Panc1 (cell line): ENCODE measurements at regions not wholly inside any gene's neighbourhood (a gene's known extent, or its start where the extent isn't known, plus 50 kb on each side); places are given as distances from the start of the nearest gene placed in this dataset.

Experiments used
- ATAC-seq: fragments of 200-7000 bp; cut with Tn5 transposase; 2 replicates; pipeline ENCODE4 v1.9.1; 2020; ENCODE audit warnings: mild to moderate bottlenecking, moderate library complexity
- BruUV-seq: library from RNA; stranded (reverse); fragments of 400-500 nt; replicated peaks from 2 replicates; lab custom pipeline; 2021; lab: Mats Ljungman, UMichigan
- CTCF ChIA-PET: fragments of 300-600 bp; sonication (Branson Sonifier 250); formaldehyde crosslinking; loops from one replicate; lab custom pipeline; 2022; ENCODE audit warnings: antibody characterized with exemption; lab: Charles Lee
- POLR2A ChIA-PET: fragments of 300-600 bp; sonication (Branson Sonifier 250); formaldehyde crosslinking; loops from one replicate; lab custom pipeline; 2022; ENCODE audit warnings: antibody characterized with exemption; lab: Charles Lee
- DNase-seq: peaks from one replicate; pipeline ENCODE4 v3.0.0-alpha.2; 2010; ENCODE audit warnings: low read depth, low spot score
- H3K27ac ChIP-seq: 2 replicates; pipeline ENCODE4 v1.5.1; 2011; ENCODE audit warnings: mild to moderate bottlenecking, low read length, inconsistent platforms
- H3K27me3 ChIP-seq: fragments of 200-500 bp; sonication (Bioruptor generic); 2 replicates; pipeline ENCODE4 v1.6.0; 2014; ENCODE audit warnings: low read length, inconsistent platforms; ENCODE audit not compliant: control insufficient read depth, insufficient read depth
- H3K36me3 ChIP-seq: fragments of 200-500 bp; sonication (Bioruptor generic); 2 replicates; pipeline ENCODE4 v1.5.1; 2014; ENCODE audit warnings: inconsistent platforms, mild to moderate bottlenecking, low read length, moderate library complexity; ENCODE audit not compliant: control insufficient read depth, insufficient read depth
- H3K4me1 ChIP-seq: 2 replicates; pipeline ENCODE4 v1.5.1; 2011; ENCODE audit warnings: inconsistent platforms, mild to moderate bottlenecking, low read length, moderate library complexity; ENCODE audit not compliant: control insufficient read depth, insufficient read depth
- H3K4me3 ChIP-seq, 2 experiments: 2 replicates each; pipeline ENCODE4 v1.5.1; 2011 to 2012; ENCODE audit warnings: low read depth in 2 of 2, low read length in 2 of 2, mild to moderate bottlenecking in 2 of 2, inconsistent platforms in 1 of 2, moderate library complexity in 1 of 2
- H3K9me3 ChIP-seq: fragments of 200-500 bp; sonication (Bioruptor generic); 2 replicates; pipeline ENCODE4 v1.5.1; 2014; ENCODE audit warnings: low read depth, mild to moderate bottlenecking, inconsistent platforms, low read length, moderate library complexity; ENCODE audit not compliant: control insufficient read depth, insufficient read depth
- POLR2AphosphoS5 ChIP-seq: IDR thresholded peaks from 2 replicates; pipeline ENCODE4 v1.6.1; 2012; ENCODE audit warnings: mild to moderate bottlenecking, low read depth, low read length, moderate library complexity
- REST ChIP-seq, 2 experiments: IDR thresholded peaks; 2 replicates each; pipeline ENCODE4 v1.6.1; 2011 to 2012; ENCODE audit warnings: low read depth in 2 of 2, control low read depth in 1 of 2, low read length in 1 of 2, mild to moderate bottlenecking in 1 of 2, moderate library complexity in 1 of 2; ENCODE audit not compliant: insufficient read depth in 1 of 2
- TCF7L2 ChIP-seq: IDR thresholded peaks from 2 replicates; pipeline ENCODE4 v1.6.1; 2011; ENCODE audit warnings: mild to moderate bottlenecking, low read depth, low read length, inconsistent platforms
- in situ Hi-C: cut with HindIII; loops from 2 replicates; pipeline ENCODE4 v1.10.0; 2016; ENCODE audit warnings: low sequenced_read_pairs, low pct_unique_long_range_greater_than_20kb
- intact Hi-C: fragments of 100-400 bp; cut with micrococcal nuclease; formaldehyde crosslinking; loops from one replicate; pipeline ENCODE4 v1.10.0; 2022; ENCODE audit not compliant: unreplicated experiment
- TF ChIP-seq, protein P1 (sequence below): fragments of 450-650 bp; IDR thresholded peaks from 2 replicates; pipeline ENCODE4 v1.5.1; 2017; ENCODE audit warnings: mild to moderate bottlenecking

GRCh38 chr3:36631549-36631948 lies 132.8 kb downstream of the DCLK3 start:
- no peaks in the 10 kb centered on the region for H3K27me3 ChIP-seq
- no peaks in the 10 kb centered on the region for H3K36me3 ChIP-seq
- no peaks in the 10 kb centered on the region for H3K4me1 ChIP-seq
- no peak overlapping the region for H3K27ac ChIP-seq
- no peak for DNase-seq
- no peak for ATAC-seq
- ChIA-PET CTCF (no interaction called here), POLR2A (no interaction called here)
- no peaks in the 10 kb centered on the region for H3K9me3 ChIP-seq
- BruUV-seq = no TSS peak
- H3K4me3 ChIP-seq = no peak overlapping the region
- TF ChIP-seq, protein P1, sequence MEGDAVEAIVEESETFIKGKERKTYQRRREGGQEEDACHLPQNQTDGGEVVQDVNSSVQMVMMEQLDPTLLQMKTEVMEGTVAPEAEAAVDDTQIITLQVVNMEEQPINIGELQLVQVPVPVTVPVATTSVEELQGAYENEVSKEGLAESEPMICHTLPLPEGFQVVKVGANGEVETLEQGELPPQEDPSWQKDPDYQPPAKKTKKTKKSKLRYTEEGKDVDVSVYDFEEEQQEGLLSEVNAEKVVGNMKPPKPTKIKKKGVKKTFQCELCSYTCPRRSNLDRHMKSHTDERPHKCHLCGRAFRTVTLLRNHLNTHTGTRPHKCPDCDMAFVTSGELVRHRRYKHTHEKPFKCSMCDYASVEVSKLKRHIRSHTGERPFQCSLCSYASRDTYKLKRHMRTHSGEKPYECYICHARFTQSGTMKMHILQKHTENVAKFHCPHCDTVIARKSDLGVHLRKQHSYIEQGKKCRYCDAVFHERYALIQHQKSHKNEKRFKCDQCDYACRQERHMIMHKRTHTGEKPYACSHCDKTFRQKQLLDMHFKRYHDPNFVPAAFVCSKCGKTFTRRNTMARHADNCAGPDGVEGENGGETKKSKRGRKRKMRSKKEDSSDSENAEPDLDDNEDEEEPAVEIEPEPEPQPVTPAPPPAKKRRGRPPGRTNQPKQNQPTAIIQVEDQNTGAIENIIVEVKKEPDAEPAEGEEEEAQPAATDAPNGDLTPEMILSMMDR = no peak
- TF ChIP-seq POLR2AphosphoS5 (no peak), REST (IDR thresholded peaks at IDR 0.05; ENCODE audit: insufficient read depth in 1 of 2, low read depth in 2 of 2, low read length in 1 of 2) (no peak)
- in situ Hi-C loops (no loop called here), intact Hi-C loops (no loop called here)

DNA sequence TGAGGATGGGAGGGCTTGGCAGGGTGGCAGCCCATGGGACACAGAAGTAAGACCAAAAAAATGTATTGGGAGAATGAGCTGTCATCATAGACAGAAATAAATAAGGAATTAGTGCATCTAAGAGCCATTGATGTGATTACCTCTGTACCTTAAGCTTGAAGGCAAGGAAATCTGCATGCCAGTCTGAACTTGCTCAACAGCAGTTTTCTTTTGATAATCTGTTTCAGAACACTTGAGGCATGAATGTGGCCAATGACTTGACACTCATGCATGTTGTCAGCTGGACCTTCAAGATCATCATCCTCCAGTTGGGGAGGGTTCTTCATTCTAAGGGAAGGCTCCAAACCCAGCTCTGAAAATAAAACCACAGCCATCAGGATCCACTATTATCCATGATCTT lies 148.5 kb downstream of the DCLK3 start:
- intact Hi-C loops (no loop called here), in situ Hi-C loops (no loop called here)
- DNase-seq (no peak), ATAC-seq (no peak)
- H3K27me3 ChIP-seq = no peaks in the 10 kb centered on the region
- no peaks in the 10 kb centered on the region for H3K36me3 ChIP-seq
- TF ChIP-seq TCF7L2 = no peak
- no peak overlapping the region for H3K4me3 ChIP-seq
- ChIA-PET POLR2A (no interaction called here), CTCF (no interaction called here)
- BruUV-seq = no TSS peak
- no peak overlapping the region for H3K27ac ChIP-seq
- H3K4me1 ChIP-seq = no peaks in the 10 kb centered on the region
- no peaks in the 10 kb centered on the region for H3K9me3 ChIP-seq

DNA sequence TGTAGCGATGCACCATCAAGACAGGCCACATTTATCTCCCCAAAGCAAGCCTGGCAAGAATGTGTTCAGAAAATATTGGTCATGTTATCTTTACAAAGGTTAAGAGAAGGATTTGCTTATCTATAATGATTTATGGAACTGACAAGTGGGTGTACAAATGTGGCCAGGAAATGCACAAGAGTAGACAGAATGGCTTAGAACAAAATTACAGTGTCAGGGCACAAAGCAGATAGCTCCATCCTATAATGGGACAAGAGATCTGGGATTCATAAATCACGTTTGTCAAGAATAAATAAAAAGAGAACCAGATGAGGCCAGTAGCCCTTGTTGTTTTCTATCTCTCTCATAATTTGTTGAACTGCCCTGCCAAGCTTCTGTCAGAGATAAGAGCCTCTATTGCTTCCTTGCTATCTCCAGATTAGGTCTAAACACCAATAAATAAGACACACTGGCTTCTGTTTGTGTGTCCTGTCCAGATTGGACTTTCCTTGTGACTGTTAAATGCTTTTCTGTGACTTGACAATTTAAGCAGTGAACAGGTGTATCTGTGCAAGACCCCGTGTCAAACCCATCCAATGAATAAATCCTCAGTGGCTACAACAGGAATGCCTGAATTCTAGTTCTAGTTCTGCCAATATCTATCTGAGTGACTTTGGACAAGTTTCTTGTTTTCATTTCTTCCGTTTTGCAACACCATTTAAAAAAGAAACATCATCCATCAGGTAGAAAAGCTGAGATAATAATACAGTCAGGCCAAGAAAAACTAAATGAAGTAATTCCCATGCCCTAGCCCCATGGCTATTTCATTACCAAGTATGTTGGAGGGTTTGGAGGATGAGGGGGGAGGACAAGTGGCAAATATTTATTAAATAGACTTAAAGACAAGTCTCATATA lies 157.2 kb downstream of the DCLK3 start:
- in situ Hi-C loops = no loop called here
- Histone ChIP-seq H3K36me3 (no peaks in the 10 kb centered on the region), H3K27me3 (no peaks in the 10 kb centered on the region), H3K4me3 (no peak overlapping the region), H3K4me1 (no peaks in the 10 kb centered on the region), H3K27ac (no peak overlapping the region), H3K9me3 (no peaks in the 10 kb centered on the region)
- BruUV-seq = no TSS peak
- ChIA-PET POLR2A (no interaction called here), CTCF (no interaction called here)
- DNase-seq = no peak
- intact Hi-C loops = no loop called here
- ATAC-seq = no peak
- TF ChIP-seq TCF7L2 = no peak
- TF ChIP-seq, protein P1 = no peak
